PFSK-1 (cell line): ENCODE measurements at regions not wholly inside any gene's neighbourhood (a gene's known extent, or its start where the extent isn't known, plus 50 kb on each side); places are given as distances from the start of the nearest gene placed in this dataset.

Source experiments
- POLR2AphosphoS5 ChIP-seq: IDR thresholded peaks from 2 replicates; pipeline ENCODE4 v1.6.1; 2012; ENCODE audit warnings: low read depth, mild to moderate bottlenecking, control low read depth, low read length, moderate library complexity
- REST ChIP-seq, 2 experiments: IDR thresholded peaks; 2 replicates each; pipeline versions ENCODE4 v1.6.1 to v1.8.0; 2011 to 2012; ENCODE audit warnings: low read depth in 2 of 2, low read length in 2 of 2, control low read depth in 1 of 2, inconsistent platforms in 1 of 2, mild to moderate bottlenecking in 1 of 2, moderate library complexity in 1 of 2; ENCODE audit not compliant: insufficient read depth in 1 of 2

DNA sequence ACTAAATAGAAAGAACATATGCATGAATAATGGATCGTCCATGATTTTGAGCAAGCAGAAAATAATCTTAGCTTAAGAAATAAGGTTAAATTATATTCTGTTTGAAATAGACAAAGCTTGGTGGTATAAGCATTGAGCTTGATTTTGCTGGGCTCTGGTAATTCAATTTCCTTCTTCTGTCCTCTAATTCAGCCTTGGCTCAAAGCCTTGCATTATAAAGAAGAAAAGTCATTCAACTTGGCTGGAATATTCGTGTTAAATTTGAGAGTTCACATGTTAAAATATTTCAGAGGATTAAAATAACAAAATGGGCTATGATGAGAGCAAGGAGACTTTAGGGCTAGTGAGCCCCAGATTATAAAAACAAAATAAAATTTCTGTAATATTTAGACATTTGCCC is 415.4 kb upstream of the PCDH20 start:
- TF ChIP-seq POLR2AphosphoS5, result no peak
- no peak for TF ChIP-seq REST (IDR thresholded peaks at IDR 0.05; ENCODE audit: insufficient read depth in 1 of 2, low read depth in 2 of 2, low read length in 2 of 2)
